GM18498 (cell line): ENCODE measurements at regions not wholly inside any gene's neighbourhood (a gene's known extent, or its start where the extent isn't known, plus 50 kb on each side); places are given as distances from the start of the nearest gene placed in this dataset.

Experiments
- ATAC-seq: cut with Tn5 transposase; IDR thresholded peaks from one replicate; pipeline ENCODE4 v1.9.1; 2021; ENCODE audit warnings: mild to moderate bottlenecking, moderate library complexity; ENCODE audit not compliant: unreplicated experiment

DNA sequence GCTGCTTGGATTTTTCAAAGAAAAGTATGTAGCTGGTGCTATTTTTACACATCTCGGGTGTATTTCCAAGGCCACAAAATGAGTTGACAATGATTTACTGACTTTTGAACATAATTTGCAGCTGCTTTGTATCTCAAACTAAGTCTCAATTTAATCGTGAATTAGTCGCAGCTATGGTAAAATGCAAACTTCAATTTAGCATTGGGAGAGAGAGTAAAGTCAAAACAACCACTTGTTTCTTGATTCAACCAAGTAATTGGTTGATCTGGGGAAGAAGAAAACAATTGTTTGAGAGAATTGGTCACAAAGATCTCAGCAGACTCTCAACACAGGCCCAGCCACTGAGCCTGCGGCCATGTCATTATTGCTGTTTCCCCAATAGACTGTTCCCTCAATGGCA is 75.0 kb upstream of the DYRK2 start:
- no peak for ATAC-seq

GRCh38 chr12:67578976-67579661 is 69.4 kb upstream of the DYRK2 start:
- no peak for ATAC-seq

DNA sequence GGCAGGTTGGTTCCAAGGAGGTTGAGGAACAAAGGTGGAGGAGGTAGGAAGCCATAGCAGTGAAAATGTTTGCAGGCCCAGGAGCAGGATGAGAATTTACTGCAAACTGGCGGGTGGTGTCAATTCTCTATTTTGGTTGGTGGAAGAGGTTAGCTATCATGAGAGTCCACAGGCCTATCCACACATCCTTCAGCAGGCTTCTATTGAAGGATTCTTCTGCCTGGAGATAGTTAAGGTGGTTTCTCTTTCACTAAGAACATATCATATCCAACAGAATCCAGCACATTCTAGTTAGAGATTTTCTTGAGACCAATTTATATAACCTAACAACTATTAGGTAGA is 68.9 kb upstream of the DYRK2 start:
- ATAC-seq, result no peak

GRCh38 chr12:67582238-67582834 is 66.2 kb upstream of the DYRK2 start:
- ATAC-seq, result no peak

- no peak for ATAC-seq
Observed at GRCh38 chr12:67582844-67583243, 65.7 kb upstream of the DYRK2 start.

DNA sequence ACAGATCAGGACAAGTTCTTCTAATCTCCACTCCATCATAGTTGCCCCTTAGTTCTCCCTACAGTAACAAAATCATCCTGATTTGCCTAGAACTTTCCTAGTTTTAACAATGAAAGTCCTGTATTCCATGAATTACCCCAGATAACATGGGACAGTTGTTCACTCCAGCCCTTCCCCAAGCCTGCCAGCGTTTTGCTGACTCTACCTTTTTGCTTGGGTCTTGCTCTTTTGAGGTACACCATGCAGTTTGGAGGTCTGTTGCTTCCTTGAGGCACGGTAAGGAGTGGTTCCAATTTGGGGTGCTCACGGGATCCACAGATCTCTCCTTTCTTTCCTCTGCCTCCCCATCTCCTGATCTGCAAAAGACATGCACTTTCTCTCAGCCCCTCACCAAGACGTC is 61.6 kb upstream of the DYRK2 start:
- ATAC-seq, result no peak

- ATAC-seq, result no peak
Observed at GRCh38 chr12:67589078-67589477, 59.5 kb upstream of the DYRK2 start.

GRCh38 chr12:67590149-67590790 is 58.3 kb upstream of the DYRK2 start:
- ATAC-seq, result no peak

DNA sequence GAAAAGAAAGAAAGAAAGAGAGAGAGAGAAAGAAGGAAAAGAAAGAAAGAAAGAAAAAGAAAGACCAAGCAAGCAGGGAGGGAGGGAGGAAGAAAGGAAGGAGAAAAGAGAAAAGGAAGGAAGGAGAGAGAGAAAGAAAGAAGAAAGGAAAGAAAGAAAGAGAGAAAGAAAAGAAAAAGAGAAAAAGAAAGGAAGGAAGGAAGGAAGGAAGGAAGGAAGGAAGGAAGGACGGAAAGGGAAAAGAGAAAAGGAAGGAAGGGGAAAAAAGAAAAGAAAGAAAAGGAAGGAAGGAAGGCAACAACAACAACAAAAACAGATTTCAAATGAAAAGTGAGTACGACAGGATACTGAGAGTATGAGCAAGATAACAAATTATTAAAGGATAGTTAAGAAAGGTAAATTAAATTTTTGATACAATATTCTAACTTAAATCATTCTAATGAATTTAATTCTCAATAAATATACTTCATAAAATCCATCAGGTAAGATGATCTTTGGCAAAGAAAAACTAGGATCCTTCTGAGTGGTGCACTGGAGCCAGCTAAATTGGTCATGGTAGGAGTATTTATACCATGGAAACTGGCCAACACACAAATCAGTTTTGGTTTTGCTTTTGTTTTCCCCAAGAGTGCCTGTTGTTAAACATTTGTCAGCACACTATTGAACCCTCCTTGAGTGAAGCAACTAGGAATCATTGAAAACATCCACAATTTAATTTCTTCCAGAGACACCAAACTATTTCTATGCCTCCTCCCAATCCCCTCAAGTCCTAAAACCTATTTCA is 56.1 kb upstream of the DYRK2 start:
- ATAC-seq, result peak; percentile 82

GRCh38 chr12:67593041-67593440 is 55.5 kb upstream of the DYRK2 start:
- peak; percentile 22 for ATAC-seq

- no peak for ATAC-seq
Observed at GRCh38 chr12:67593461-67594330, 54.8 kb upstream of the DYRK2 start.

- no peak for ATAC-seq
Observed at GRCh38 chr12:67594888-67595287, 53.7 kb upstream of the DYRK2 start.

DNA sequence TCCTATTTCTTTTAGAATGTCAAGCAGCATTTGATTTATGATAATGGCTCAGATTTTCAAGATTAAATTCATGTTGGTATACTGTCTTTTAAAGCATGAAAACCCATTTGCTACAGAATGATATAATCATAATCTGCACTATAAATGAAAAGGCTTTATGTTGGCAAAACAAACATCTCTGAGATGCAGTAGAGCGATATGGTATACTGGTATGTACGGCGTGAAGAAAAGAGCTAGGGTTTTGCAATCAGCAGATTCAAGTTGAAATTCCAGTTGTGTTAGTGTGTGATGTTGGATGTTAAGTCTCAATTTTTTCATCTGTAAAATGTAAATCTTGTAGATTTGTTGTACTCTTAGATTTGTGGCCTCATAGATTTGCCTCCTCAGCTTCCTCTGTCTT is 53.2 kb upstream of the DYRK2 start:
- ATAC-seq, result no peak

DNA sequence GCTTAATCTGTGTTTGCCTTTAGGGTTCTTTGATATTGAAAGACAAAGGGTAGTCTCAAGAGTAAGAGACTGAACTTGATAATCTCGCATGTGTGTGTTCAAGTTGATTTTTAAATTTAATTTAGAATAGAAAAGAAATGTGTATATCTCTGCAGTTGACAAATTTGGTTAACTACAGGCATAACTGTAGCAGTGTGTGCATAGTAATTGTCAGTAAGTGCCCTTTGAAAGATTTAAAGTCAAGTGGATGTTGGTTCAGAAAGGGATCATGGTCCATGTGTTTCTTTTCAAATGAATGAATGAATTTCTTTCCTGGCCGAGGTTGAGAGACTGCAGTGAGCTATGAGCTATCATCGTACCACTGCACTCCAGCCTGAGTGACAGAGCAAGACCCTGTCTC is 49.9 kb upstream of the DYRK2 start:
- ATAC-seq, result no peak
